GM18858 (cell line): ENCODE measurements at regions not wholly inside any gene's neighbourhood (a gene's known extent, or its start where the extent isn't known, plus 50 kb on each side); places are given as distances from the start of the nearest gene placed in this dataset.
"Not testable (repeated sequence)": the region's sequence is repeated elsewhere in the genome, so short reads cannot be mapped to it uniquely, and the experiment has no call there.

Source experiments
- ATAC-seq: cut with Tn5 transposase; IDR thresholded peaks from one replicate; pipeline ENCODE4 v1.9.1; 2021; ENCODE audit not compliant: unreplicated experiment

DNA sequence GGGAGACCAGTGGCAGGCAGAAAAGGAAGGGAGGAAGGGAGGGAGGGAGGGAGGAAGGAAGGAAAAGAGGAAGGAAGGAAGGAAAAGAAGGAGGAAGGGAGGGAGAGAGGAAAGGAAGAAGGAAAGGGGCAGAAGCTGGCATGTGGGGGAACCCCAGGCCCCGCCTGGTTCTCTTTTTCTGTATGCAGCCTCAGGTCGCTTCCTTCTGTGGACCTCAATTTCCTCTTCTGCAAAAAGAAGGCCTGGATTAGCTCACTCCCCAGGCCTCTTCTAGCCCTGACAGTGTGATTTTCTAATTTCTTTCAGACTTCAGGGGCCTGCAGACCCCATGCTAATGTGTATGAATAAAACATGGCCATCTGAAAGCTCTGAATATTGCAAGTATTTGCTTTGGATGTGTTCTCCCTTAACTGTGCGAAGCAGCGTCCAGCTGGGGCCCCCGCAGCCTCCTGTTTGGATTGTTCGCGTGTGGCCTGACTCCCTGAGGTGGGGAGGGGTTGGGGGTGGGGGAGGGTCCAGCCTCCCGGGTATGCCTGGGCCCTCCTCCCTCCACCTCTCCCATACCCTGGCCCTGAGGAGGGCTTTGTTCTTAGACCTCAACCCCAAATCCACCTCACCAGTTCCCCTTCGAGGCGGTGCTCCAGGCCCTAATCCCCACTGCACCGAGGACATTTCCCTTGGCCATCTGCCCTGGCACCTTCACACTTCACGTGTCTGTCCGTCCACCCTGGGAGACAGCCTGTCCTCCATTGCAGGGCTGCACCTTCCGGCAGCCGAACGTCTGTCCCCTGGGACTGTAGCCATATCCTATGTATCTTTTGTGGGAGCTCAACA lies 199.9 kb upstream of the ATP6AP2 start:
- ATAC-seq, result no peak

- no peak for ATAC-seq
Measured at GRCh38 chrX:40377684-40378083, 203.1 kb upstream of the ATP6AP2 start.

GRCh38 chrX:40374486-40374885 lies 206.3 kb upstream of the ATP6AP2 start:
- no peak for ATAC-seq

DNA sequence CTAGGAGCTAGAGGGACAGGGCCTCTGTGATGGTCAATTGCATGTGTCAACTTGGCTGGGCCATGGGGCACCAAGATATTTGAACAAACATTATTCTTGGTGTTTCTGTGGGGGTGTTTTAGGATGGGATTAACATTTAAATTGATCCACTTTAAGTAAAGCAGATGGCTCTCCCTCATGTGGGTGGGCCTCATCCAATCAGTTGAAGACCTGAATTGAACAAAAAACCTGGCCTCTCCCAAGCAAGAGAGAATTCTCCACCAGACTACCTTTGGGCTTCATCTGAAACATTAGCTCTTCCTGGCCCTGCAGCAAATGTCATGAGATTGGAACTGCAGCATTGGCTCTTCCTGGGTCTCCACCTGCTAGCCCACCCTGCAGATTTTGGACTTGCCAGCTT lies 207.1 kb upstream of the ATP6AP2 start:
- ATAC-seq, result no peak

- no peak for ATAC-seq
Measured at GRCh38 chrX:40373025-40373424, 207.7 kb upstream of the ATP6AP2 start.

GRCh38 chrX:40371376-40371775 lies 209.4 kb upstream of the ATP6AP2 start:
- no peak for ATAC-seq

- ATAC-seq, result no peak
Measured at GRCh38 chrX:40368611-40369061, 212.1 kb upstream of the ATP6AP2 start.

GRCh38 chrX:40366661-40367060 lies 214.1 kb upstream of the ATP6AP2 start:
- no peak for ATAC-seq

- ATAC-seq, result not testable (repeated sequence)
Measured at GRCh38 chrX:40362291-40362690, 218.5 kb upstream of the ATP6AP2 start.

DNA sequence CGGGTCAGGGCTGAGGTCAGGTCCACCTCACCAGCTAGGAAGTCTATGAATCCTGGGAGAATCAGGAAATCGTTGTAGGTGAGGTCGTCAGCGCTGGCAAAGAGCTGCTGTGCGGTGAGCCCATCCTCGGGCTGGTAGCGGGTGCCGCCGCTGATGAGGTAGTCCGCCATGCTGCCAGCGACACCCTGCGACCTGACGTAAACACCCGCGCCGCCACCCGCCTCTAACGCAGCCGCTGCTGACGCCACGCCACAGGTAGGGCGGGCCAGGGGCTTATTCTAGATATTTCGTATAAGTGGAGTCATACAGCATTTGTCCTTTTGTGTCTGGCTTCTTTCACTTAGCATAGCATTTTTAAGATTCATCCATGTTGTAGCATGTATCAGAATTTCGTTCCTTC lies 220.2 kb upstream of the ATP6AP2 start:
- no peak for ATAC-seq

DNA sequence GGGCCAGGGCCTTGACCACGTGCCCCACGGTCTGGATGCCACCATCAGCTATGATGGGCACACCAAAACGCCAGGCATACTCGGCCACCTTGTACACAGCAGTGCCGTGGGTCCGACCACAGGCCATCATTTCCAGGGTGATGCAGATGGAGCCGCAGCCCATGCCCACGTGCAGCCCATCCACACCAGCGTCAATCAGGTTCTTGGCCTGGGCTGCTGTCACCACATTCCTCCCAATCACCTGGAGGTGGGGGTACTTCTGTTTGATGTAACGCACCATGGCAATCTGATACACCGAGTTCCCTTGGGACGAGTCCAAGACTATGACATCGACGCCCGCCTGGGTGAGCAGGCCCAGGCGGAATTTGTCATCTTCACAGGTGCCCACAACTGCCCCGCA lies 221.2 kb upstream of the ATP6AP2 start:
- no peak for ATAC-seq

DNA sequence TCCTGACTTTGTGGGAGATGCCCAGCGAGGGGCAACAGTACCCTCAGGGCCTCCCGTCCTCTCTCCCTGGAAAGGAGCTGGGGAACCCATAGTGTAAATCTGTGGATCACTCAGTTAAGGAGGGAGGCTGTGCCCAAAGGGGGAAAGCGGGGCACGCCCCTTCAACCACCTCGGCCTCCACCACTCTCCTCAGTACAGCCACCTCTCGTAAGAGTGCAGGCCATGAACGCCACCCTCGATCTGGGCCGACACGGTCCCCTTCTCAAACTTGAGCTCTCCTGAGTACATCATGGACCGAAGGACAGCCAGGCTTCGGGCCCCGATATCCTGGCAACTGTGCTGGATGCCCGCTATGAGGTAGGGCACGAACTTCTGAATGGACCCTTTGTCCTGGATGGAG lies 221.8 kb upstream of the ATP6AP2 start:
- no peak for ATAC-seq

GRCh38 chrX:40349251-40349650 lies 231.5 kb upstream of the ATP6AP2 start:
- ATAC-seq, result no peak

- no peak for ATAC-seq
Measured at GRCh38 chrX:40346379-40346778, 234.4 kb upstream of the ATP6AP2 start.

DNA sequence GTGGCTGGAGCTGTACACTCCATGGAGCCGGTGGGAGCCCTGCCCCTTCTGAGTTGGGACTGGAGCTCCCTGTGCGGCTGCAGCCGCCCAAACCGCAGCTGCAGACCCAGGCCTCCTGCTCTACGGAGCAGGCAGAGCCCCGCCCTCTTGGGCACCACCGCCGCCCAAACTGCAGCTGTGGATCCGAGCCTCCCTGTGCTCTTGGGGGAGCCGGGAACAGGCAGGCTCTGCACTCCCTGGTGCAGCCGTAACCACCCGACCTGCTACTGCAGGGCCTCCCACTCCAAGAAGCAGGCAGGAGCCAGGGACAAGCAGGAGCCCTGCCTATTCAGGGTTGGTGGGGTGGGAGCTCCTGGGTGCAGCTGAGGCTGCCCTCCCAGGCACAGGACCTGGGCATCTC lies 237.5 kb upstream of the ATP6AP2 start:
- no peak for ATAC-seq

GRCh38 chrX:40340116-40340515 lies 240.7 kb upstream of the ATP6AP2 start:
- ATAC-seq, result no peak

- ATAC-seq, result no peak
Measured at GRCh38 chrX:40333344-40333743, 235.6 kb upstream of the BCOR start.

DNA sequence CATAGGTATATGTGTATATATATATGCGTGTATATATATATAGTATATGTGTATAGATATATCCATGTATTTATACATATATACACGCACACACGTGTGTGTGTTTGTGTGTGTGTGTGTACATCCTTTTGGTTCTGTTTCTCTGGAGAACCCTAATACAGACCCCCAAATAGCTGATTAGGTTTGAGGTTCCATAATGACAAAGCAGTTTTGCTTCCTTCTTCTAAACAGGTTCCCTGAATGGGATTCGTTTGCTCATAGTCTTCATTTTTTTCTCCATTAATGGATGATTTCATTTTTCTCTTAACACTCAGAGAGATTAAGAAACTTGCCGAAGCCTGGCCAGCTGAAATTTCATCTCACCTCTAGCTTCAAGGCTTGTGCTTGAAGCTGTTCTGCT lies 234.0 kb upstream of the BCOR start:
- no peak for ATAC-seq

- ATAC-seq, result no peak
Measured at GRCh38 chrX:40331353-40331752, 233.6 kb upstream of the BCOR start.

GRCh38 chrX:40329616-40330015 lies 231.9 kb upstream of the BCOR start:
- ATAC-seq, result no peak

DNA sequence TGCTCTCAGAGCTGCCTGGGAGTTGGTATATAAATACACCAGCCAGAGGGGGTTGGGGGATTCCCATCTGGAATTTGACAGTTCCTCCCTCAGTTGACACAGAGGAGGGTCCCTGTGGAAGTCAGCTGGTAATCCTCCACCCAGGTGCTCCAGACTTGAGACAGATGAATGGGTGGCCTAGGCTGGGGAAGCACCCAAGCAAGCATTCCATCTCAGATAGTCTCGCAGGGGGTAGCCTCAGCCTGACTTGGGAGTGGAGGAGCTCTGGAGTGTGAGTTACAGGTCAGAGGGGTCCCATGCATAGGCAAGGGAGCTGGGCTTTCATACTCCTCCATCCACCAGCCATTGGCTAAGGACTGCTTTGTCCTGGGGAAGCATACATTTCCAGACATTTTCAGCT lies 229.3 kb upstream of the BCOR start:
- ATAC-seq, result no peak

- ATAC-seq, result no peak
Measured at GRCh38 chrX:40326186-40326965, 228.6 kb upstream of the BCOR start.
